ENCODE measurements at regions not wholly inside any gene's neighbourhood (a gene's known extent, or its start where the extent isn't known, plus 50 kb on each side); places are given as distances from the start of the nearest gene placed in this dataset.

DNA sequence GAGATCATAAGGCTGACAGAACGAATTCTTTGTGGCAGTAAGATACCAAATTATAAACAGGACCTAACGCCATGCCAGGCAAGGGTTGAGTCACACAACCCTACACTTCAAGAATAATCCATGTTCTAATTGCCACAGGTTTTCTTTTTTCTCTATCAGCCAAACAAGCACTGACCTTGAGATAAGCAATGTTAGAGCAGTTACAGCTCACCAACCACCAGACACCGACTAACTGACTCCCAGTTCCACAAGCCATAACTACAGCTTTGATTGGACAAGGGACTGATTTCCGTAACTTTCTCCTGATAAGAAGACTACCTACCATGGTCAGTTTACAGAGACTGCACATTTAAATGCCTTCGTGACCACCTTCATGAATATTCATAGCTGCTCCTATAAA is 149.6 kb downstream of the PTPRU start:
- TF ChIP-seq POLR2A (IDR thresholded peaks at IDR 0.05), result no peak
- TF ChIP-seq, protein P1, sequence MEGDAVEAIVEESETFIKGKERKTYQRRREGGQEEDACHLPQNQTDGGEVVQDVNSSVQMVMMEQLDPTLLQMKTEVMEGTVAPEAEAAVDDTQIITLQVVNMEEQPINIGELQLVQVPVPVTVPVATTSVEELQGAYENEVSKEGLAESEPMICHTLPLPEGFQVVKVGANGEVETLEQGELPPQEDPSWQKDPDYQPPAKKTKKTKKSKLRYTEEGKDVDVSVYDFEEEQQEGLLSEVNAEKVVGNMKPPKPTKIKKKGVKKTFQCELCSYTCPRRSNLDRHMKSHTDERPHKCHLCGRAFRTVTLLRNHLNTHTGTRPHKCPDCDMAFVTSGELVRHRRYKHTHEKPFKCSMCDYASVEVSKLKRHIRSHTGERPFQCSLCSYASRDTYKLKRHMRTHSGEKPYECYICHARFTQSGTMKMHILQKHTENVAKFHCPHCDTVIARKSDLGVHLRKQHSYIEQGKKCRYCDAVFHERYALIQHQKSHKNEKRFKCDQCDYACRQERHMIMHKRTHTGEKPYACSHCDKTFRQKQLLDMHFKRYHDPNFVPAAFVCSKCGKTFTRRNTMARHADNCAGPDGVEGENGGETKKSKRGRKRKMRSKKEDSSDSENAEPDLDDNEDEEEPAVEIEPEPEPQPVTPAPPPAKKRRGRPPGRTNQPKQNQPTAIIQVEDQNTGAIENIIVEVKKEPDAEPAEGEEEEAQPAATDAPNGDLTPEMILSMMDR (IDR thresholded peaks at IDR 0.05 in 4 of 5, conservative IDR thresholded peaks at IDR 0.05 in 1 of 5), result no peak
- H3K27ac ChIP-seq, result no peak overlapping the region
- no peaks in the 10 kb centered on the region for H3K9me3 ChIP-seq
- intact Hi-C loops (cut with DNase I; ENCODE audit: low total_unique reads), result no loop called here
- in situ Hi-C loops (cut with MboI; ENCODE audit: low sequenced_read_pairs in 4 of 4), result no loop called here
- no peak for ATAC-seq
- no peak for DNase-seq
- no peaks in the 10 kb centered on the region for H3K4me1 ChIP-seq
- H3K36me3 ChIP-seq, result no peaks in the 10 kb centered on the region
- no peak overlapping the region for H3K4me3 ChIP-seq
- peaks cover 3 to 29% (median 16%) of the 10 kb centered on the region in 3 donors for H3K27me3 ChIP-seq

DNA sequence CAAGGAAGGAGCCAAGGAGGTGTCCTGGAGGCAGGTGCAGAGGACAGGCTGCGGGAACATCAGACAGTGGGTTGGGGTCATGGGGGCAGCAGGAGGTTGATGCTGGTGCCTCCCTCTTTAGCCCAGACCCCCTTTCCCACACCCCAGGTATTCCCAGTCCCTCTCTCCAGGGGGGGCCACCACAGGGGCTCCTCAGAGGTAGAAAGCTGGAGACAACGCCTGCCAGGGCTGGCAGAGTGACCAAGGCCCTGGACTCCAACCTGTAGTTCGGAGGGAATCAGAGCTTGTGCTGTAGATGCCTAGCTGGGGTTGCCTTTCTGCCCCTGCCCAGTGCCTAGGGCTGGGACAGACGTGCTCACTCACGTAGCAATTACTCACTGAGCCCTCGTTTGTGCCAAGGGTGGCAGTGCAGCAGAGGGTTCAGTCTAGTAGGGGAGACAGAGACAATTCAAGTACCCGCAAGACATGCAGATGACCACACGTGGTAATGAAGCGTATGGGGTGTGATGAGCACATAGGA is 148.2 kb downstream of the PTPRU start:
- in situ Hi-C loops (cut with MboI; ENCODE audit: low sequenced_read_pairs in 4 of 4), result no loop called here

DNA sequence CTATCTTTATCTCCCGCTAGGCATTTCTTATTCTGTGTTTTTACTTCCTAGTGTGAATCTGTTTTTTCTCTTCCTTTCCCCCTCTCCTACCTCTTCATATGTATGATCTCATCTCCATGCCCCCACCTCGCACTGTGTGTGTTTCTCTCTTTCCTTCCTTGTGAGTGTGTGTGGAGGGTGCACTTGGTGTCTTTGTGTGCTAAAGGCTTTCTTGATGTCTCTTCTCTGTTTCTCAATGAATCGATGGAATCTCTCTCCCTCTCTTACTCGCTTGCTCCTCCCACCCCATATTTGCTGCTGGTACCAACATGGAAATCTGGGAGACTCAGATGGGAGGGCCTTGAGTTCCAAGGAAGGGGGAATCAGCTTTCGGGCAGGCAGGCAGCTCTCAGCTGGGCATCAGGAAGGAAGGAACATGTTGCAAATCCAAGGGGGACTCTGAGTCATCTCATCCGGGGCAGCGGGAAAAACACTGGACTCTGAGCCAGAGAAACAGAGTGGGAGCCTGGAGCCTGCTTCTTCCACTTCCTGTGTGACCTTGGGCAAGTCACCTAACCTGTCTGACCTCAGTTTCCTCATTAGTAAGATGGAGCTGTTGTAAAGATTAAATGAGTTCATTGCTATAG is 147.5 kb downstream of the PTPRU start:
- no peak overlapping the region for H3K4me3 ChIP-seq
- TF ChIP-seq POLR2A (IDR thresholded peaks at IDR 0.05), result no peak
- TF ChIP-seq, protein P1 (IDR thresholded peaks at IDR 0.05 in 4 of 5, conservative IDR thresholded peaks at IDR 0.05 in 1 of 5), result no peak
- H3K36me3 ChIP-seq, result no peaks in the 10 kb centered on the region
- no peak overlapping the region for H3K27ac ChIP-seq
- ATAC-seq (no peak), DNase-seq (no peak)
- in situ Hi-C loops (cut with MboI; ENCODE audit: low sequenced_read_pairs in 4 of 4) (no loop called here), intact Hi-C loops (cut with DNase I; ENCODE audit: low total_unique reads) (no loop called here)
- peaks cover 0 to 8% (median 0%) of the 10 kb centered on the region in 3 donors for H3K9me3 ChIP-seq
- no peaks in the 10 kb centered on the region for H3K4me1 ChIP-seq
- peaks cover 3 to 29% (median 7%) of the 10 kb centered on the region in 3 donors for H3K27me3 ChIP-seq

More for the DNA sequence above, 148.2 kb downstream of the PTPRU start:
- no peaks in the 10 kb centered on the region for H3K36me3 ChIP-seq
- H3K9me3 ChIP-seq, result peaks cover 0 to 1% (median 0%) of the 10 kb centered on the region in 3 donors
- H3K4me3 ChIP-seq, result no peak overlapping the region
- H3K27ac ChIP-seq, result no peak overlapping the region
- peaks cover 3 to 29% (median 10%) of the 10 kb centered on the region in 3 donors for H3K27me3 ChIP-seq
- DNase-seq (no peak), ATAC-seq (no peak)
- no peak for TF ChIP-seq POLR2A (IDR thresholded peaks at IDR 0.05)
- TF ChIP-seq, protein P1 (IDR thresholded peaks at IDR 0.05 in 4 of 5, conservative IDR thresholded peaks at IDR 0.05 in 1 of 5), result no peak
- H3K4me1 ChIP-seq, result no peaks in the 10 kb centered on the region
- intact Hi-C loops (cut with DNase I; ENCODE audit: low total_unique reads), result no loop called here

DNA sequence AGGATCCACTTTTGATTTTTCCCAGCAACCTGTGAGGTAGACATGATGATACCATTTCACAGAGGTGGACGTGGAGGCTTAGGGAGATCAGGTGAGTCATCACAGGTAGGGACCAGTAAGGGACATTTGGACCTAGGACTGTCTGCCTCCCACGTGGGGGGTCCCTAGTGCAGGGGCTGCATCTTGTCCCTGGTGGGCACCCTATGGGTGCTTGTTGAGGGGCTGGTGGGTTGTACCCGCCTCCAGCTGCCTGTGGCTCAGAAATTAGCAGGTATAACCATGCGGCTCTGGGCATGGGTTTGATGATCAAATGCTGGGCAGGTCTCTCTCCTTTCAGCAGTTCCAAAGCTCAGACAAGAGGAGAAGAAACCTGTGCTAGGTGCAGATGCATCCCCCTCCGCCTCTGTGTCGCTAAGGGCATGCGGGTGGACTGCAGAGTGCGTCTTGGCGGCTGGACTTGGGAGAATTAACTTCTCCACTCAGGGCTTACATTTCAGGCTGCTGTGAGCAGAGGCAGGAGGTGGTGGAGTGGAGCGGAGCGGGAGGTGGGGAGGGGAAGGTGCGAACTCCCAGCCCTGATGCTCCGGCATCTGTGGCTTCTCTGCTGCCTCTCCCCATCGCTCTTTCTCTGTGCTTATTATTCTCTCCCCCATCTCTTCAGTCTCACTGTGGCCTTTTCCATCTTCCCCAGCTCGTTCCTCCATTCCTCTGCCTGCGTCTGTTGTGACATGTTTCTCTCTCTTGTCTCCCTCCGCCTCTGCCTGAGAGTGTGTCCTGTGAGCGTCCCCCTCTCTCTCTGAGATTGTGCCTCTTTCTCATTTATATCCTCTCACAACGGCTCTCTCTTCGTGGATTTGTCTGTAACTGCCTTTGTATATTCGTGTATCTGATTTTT is 146.8 kb downstream of the PTPRU start:
- no peak for DNase-seq
- TF ChIP-seq, protein P1 (IDR thresholded peaks at IDR 0.05 in 4 of 5, conservative IDR thresholded peaks at IDR 0.05 in 1 of 5), result no peak
- TF ChIP-seq POLR2A (IDR thresholded peaks at IDR 0.05), result no peak
- peaks cover 7 to 29% (median 7%) of the 10 kb centered on the region in 3 donors for H3K27me3 ChIP-seq
- no peak for ATAC-seq
- H3K4me1 ChIP-seq, result no peaks in the 10 kb centered on the region
- H3K9me3 ChIP-seq, result peaks cover 0 to 10% (median 0%) of the 10 kb centered on the region in 3 donors
- H3K4me3 ChIP-seq, result no peak overlapping the region
- H3K27ac ChIP-seq, result no peak overlapping the region
- intact Hi-C loops (cut with DNase I; ENCODE audit: low total_unique reads), result no loop called here
- H3K36me3 ChIP-seq, result no peaks in the 10 kb centered on the region
- in situ Hi-C loops (cut with MboI; ENCODE audit: low sequenced_read_pairs in 4 of 4), result no loop called here

Data from gastrocnemius medialis (tissue), 4 donors.